NCI-H345 treated with DMSO at 0.1 percent for 48 hours (cell line): ENCODE measurements at regions not wholly inside any gene's neighbourhood (a gene's known extent, or its start where the extent isn't known, plus 50 kb on each side); places are given as distances from the start of the nearest gene placed in this dataset.
A peak's percentile ranks its signal among the peaks of the same experiment; 100 is the strongest.
"Not testable (repeated sequence)": the region's sequence is repeated elsewhere in the genome, so short reads cannot be mapped to it uniquely, and the experiment has no call there.

Experiments
- DNase-seq: peaks from one replicate; lab custom pipeline; 2025; ENCODE audit not compliant: unreplicated experiment; lab: John Stamatoyannopoulos, UW

DNA sequence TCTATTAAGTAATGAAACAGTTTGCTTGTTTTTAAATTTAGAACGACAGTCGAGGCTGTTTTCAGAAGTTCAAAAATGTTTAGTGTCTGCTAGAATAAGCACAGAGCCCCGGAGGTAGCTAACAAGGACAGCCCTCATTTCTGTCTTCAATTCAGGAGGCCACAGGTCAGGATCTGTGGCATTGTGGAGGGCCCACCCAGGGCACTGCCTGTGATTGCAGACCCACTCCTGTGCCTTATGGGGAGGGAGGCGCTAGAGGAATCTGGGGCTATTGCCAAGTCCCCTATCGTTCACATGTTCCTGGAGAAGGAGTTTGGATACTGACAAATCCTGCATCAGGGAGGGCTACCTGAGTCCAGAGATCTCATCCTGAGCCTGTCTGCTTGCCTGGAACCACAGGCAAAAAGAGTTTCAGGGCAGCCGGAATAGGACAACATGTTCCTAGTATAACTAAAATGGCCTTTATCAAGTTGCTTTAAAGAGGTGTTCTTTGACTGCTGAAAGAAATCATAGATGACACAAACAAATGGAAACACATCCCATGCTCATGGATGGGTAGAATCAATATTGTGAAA lies 141.5 kb upstream of the ROPN1 start:
- no peak for DNase-seq

DNA sequence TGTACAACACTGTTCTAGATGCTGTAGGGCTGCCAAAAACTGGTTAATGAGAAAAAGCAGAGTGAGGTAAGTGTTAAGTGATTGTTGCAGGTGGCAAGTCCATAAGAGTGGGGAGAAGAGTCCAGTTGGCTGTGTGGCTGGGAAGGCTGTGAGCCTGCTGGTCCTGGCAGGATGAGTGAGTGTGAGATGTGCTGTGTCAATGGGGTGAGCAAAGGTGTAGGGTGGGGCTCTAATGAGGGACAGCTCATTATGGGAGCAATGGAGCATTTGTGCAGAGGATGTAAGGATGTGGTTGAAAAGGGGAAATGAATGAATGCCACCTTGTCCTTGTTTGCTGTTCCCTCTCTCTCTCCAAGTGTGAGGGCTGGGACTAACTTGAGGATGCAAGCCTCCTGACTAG lies 145.3 kb upstream of the ROPN1 start:
- no peak for DNase-seq

DNA sequence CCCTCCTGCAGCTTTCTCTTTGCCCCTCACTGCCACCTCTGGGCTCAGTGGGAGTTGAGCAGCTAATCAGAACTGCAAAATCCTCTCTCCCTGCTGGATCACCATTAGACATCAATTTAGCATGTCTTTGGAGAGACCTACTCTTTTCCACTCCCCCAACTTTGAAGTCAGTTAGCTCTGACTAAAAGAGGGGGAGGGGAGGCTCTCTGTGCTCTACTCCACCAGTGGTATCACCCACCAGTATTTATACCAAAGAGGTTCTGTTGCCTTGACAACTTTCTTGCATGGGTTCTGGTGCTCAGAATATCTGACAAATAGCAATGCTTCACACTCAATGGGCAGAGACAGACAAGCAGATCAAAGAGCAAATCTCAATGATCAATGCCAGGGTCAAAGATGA lies 146.2 kb upstream of the ROPN1 start:
- no peak for DNase-seq

DNA sequence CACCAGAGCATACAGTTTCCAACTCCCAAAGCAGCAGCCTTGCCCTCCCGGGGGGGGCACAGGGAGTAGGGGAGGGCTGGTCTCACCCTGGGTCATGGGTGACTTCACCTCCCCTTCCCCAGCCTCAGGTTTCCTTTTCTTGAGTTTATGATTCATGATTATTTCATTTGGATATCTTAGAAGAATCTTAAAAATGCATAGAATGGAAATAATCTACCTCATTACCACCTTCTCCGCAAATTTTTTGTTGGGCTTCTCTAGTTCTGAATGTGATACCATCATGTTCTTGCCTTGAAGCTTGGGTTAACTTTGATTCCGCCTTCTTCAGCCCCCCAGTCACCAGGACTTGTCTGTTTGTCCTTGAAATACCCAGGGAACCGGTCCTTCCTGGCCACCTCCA lies 148.8 kb upstream of the ROPN1 start:
- no peak for DNase-seq

DNA sequence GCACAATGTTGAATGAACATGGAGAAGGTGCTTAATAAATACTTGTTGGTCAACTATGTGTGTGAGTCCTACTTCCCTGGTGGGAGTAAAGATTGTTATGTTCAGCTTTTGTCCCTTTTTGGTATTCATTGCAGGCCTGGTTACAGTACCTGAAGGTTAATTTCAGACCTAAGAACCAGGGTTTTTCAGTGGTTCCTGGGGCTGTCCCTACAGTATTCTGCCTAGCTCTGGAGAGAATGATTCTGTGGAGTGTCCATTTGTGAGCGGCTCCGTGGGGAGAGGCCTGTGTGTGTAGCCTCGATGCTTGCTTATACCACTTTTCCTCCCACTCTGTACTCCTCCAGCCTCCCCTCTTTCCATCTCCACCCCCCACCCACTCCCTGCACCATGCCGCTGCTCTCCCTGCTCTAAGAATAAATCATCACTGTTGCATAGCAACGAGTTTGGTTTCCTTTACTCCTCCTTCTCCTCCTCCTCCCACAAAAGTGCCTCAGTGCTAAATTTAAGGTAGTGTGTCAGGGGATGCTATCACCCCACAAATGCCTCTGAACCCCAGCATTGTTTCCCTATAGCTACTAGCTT lies 150.6 kb upstream of the ROPN1 start:
- DNase-seq = no peak

DNA sequence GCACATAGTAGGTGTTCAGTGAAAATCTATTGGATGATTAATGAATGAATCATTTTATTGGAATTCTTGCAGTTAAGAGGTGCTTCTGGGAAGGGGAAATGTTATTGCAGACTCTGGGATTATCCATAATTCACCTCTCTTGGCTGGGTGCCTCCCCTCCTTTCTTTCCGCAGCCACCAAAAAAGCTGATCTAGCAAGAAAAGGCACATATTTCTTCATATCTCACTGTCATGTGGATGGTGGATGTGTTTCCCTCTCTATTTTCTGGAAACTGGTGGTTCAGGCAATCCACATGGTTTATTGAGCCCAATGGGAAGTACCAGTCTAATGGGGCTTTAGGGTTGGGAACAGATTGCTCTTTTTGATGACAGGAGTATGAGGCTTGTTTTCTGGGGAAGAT lies 151.1 kb upstream of the ROPN1 start:
- DNase-seq = no peak

DNA sequence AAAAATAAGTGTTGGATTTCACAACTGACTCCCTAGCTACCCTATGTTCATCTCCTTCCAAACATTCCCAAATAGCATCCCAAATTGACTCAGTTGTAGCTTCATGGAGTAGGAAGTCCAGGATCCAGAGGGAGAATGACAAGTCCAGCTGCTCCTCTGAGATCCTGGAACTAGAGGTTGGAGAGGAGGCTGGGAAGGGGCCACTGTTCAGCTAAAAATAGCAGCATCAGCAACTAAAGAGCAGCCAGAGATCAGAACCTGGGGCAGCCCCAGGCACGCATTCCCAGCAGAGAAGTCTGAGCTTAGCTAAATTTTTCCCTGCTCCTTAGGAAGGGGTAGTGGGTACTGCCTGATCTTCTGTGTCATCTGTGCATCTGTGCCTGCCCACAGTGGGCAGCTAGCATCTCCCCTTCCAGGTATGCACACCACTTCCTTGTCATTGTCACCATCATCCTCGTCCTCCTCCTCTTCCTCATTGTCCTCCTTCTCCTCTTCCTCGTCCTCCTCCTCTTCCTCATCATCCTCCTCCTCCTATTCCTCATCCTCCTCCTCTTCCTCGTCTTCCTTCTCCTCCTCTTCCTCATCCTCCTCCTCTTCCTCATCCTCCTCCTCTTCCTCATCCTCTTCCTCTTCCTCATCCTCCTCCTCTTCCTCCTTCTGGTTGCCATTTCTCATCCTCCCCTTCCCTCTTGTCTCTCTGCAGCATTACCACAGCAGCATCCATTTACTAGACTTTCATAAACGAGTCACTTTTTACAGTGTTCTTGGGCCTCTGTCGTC lies 152.3 kb upstream of the ROPN1 start:
- DNase-seq = no peak

DNA sequence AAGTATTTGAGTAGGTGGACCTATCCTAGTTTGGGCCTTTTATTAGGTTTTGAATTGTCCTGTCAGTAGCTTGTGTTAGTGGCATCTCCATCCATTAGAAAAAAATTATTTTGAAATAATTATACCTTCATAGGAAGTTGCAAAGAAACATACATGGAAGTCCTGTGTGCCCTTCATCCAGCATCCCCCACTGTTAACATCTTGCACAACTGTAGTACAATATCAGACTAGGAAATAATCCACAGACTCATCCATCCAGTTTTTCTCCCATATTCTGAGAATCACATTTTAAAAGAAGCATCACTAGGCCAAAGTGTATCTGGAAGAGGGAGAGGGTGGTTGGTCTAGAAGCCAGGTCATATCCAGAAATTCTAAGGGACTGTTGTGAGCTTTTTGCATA lies 155.5 kb upstream of the ROPN1 start:
- DNase-seq = no peak

DNA sequence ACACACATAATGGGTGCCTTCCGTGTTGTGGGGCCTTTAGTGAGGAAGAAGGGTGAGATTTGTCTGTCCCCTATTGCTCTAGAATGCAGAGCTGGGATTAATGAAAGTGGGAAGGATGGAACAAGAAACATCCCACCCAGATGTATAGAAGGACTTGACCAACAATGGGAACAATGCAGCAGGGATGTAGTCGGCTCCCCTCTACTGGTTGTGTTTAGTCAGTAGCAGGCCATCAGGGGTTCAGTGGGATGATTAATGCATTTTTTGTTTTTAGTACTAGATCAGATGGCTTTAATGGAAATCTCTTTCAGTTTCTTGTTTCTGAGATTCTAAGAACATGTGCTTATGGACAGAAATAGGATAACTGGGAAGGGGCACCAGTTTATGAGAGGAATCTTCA lies 156.0 kb upstream of the ROPN1 start:
- DNase-seq = no peak

DNA sequence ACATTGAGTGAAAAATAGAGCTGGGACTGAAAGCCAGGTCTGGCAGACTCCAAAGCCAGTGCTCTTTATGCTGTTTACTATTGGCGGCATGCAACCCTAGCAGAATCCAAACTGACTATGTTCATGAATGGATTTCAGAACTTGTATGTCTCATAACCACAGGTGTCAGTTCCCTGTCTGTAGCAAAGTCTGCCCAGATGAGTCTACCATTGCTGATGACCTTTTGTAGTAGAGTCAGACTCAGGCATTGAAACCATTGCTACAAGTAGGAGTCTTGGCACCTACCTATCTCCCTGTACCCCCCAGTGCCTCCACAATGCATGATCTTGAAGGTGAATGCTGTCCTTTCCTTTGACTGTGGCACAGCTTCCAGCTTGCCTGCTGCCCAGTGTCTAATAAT lies 157.2 kb upstream of the ROPN1 start:
- DNase-seq = no peak

DNA sequence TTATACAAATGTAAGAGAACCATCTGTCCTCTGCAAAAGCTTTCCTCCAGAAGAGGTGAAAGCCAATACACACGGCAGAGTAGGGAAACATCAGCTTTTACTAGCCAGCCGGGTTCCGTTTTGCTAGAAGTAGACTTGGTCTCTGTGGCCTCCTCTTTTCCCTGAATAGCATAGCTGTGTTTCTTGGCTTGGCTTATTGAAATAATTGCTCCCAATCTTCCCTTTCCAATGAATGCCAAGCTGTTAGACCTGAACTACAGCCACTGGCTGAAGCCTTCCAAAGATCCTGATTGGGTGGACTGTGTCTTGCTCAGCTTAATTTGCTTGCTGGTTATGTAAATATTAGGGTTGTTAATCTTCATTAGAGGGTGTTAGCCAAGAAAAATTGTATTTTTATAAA lies 157.8 kb upstream of the ROPN1 start:
- no peak for DNase-seq

DNA sequence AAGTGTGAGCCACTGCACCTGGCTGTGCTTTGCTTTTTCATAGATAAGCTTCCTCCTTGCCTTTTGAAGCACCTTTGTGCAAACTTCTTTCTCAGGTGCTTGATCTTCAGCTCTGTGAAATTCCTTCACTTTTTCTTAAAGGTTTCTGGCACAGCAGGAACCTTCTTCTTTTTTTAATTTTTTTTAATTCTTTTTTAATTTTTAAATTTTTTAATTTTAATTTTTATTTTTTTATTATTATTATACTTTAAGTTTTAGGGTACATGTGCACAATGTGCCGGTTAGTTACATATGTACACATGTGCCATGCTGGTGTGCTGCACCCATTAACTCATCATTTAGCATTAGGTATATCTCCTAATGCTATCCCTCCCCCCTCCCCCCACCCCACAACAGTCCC lies 161.0 kb upstream of the ROPN1 start:
- DNase-seq = not testable (repeated sequence)

DNA sequence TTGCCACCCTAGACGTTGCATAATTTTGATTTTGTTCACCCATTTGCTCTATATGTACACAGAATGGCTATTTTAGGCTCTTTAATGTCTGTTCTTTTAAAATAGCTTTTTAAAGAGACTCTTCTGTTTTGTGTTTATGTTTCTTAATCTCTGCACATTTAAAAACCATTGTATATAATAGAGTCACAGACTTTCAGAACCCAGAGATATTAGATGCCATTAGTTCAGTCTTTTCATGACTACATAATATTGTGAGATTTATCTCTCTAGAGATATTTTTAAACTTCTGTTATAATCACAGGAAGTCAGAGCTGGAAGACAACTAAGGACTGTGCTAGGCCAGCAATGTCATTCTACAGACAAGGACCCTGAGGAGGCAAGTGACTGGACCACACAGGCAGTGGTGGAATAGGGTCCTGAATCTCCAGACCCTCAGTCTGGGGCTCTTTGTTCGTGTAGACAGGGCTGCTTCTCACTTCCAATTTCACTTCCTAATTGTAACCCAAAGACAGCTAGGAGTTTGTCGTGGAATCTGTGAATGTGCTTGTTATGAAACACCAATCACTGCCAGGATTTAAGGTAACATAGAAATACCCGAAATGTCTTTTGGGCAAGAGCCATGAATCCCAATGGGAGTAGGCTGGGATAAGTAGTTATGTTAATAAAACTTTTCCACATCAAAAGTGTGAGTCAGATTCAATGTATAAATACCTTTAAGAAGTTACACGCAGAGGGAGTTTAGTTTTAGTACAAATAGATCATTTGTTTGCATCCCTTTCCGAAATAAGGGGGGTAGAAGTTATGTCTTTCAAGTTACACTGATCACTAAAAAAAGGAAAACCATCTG lies 165.2 kb upstream of the ROPN1 start:
- no peak for DNase-seq

DNA sequence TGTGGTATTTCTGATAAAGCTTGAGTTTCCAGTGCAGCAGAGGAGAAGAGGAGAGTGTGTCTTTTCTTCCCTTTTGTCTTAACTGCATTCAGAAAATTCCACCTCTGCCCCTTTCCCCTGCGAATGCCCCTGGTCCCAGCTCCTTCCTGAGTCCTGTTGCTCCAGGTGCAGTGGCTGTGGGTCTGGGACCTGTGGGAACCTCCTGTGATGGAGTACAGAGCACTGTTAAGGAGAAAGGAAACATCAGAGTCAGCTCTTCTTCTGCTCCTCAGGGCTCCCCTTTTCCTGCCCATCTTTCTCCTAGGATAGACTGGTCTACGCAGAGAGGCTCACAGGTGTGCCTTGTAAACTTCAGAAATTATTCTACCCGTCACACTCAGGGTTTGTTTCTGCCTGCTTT lies 165.8 kb upstream of the ROPN1 start:
- DNase-seq = no peak

DNA sequence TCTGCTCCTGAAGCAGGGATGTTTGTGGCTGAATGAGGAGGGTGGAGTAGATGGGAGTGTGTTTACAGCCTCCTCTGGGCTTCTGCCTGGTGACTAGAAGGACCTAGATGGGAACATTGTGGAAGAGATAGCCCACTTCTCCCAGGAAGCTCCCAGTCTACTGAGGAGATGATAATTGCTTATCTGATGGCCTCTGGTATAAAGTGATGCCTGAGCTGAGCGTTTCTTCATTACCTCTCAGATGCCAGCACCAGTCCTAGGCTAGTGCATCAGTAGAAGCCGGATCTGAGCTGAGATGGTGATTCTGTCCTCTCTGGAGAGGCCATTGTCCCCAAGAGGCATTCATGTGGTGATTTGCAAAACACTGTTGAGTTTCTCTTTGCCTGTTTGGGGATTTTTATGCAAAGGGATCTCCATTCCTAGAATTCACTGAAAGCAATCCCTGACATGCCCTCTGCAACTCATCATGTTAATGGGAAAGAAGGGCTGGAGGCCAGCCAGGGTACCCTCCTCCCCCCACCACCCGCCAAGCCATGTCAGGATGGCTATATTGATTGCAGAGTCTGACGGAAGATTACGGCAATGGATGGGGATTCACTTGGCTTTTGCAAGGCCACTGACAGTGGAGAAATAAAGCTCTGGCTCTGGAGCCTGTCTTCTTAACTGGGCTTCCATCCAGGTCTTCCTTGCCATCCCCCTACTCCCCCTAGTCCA lies 166.4 kb upstream of the ROPN1 start:
- DNase-seq = no peak

DNA sequence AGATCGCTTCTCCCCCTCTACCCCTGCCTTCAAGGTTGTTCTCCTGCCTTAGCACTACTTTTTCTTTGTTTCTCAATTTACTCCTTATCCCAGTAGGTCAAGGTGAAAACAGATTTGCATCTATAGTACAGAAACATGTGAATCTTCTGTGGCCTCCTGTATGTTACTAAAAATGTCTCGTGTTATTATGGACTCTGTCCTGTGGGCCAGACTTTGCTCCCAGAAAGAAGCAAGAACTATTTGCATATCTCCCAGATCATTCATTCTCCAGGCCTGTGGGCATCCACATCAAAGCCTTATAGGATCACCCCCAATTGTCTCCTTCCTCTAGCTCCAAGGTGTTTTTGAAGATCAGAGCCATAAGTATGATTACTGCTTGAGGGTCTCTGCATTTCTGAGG lies 169.5 kb upstream of the ROPN1 start:
- DNase-seq = no peak

DNA sequence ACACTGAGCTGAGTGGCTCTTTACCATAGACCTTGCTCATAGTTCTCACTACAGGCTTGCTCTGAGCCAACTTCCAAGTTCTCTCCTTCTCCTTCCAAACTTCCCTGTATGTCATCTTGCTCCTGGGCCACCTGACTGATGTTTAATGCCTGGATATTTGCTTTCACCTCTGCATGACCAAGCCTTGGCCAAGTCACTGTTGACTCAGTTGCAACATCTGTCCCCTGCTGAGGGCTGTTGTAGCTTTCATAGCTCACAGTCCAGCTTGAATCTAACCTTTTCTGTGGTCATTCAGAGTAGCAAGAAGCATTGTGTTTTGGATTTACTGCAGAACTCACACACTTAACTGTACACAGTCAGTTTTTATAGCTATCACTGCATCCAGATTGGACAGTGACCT lies 171.8 kb upstream of the ROPN1 start:
- DNase-seq = no peak

DNA sequence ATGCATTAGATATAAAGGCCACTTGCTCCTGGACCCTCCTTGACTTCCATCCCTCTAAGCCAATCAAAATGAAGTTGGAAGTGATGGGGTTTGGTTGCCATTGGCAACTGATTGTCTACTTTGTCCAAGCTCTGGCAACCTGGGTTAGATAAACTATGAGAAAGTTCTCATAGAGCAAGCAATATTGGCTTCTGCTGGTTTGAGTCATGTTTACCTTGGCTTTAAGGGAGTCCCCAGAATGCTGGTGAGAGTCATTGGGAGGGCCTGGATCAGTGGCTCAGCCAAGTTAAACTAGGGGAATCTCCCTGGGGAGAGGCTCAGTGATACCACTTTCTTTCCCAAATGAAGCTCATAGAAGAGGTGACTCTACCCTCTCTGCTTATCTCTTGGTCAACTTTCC lies 176.3 kb upstream of the ROPN1 start:
- no peak for DNase-seq

DNA sequence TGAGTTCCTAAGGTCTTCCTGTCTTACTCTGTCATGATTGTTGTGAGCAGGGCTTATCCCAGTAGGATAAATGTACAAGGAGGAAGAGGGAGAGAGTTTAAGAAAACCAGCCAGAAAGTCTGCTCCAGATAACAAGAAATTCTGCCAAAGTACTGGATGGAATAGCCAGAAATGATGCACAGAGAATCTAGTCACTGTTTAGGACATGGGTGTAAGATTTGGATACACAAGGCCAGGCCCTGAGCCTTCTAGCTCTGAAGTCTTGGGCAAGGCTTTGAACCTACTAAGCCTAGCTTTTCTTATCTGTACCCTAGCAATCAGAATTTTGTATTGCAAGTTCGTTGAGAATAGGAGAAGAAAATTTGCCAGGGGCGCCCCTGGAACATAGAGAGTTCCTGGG lies 180.4 kb upstream of the ROPN1 start:
- no peak for DNase-seq

DNA sequence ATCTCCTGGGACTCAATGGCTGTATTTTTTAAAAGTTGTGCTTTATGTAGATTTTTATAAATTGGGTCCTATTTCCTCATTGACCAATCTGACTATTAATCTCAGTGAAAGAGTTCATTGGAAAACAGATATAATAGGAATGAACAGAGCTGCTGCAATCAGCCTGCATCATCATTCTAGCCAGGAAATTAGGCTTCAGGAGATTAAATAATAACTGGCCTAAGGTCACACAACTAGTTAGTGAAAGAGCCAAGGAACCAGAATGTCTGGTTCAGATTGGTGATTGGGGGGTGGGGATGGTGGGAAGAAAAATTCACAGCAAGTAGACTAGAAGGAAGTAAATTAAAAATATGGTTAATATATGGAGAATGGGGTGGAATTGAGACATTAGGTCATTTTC lies 180.9 kb upstream of the ROPN1 start:
- DNase-seq = no peak

DNA sequence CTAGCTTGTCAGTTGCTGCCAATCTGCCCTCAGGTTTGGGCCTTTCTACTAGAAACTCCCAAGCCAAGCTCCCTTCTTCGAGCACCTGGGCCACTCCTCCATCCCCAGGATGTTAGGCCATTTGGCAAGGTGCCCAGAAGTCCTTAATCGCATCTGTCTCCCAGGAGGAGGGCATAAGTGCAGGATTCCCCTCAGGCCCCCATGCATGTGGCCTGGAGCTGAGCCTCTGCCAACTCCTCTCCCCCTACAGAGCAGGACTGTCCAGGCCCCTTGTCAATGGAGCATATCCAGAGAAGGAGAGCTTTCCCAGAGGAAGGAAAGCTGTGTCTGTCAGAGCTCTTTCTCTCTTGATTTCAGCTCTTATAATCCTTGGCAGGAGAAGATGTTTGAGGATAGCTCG lies 182.6 kb upstream of the ROPN1 start:
- DNase-seq = peak; percentile 88
